Keratinocyte (primary cell): ENCODE measurements at regions not wholly inside any gene's neighbourhood (a gene's known extent, or its start where the extent isn't known, plus 50 kb on each side); places are given as distances from the start of the nearest gene placed in this dataset.

ENCODE experiments used
- DNase-seq: peaks from one replicate; pipeline ENCODE4 v3.0.0-alpha.2; 2011; ENCODE audit warnings: low read depth, missing footprints, low spot score
- FAIRE-seq: peaks from 2 replicates; lab custom pipeline; 2011; peaks lifted over from hg19 to GRCh38; lab: Jason Lieb, UNC
- H2AFZ ChIP-seq: 2 replicates; pipeline ENCODE4 v1.6.0; 2012; ENCODE audit warnings: low read length, control low read depth, inconsistent platforms; ENCODE audit not compliant: control insufficient read depth
- H3K27ac ChIP-seq: 2 replicates; pipeline ENCODE4 v1.5.1; 2011; ENCODE audit warnings: low read length; ENCODE audit not compliant: control insufficient read depth, insufficient read depth
- H3K27me3 ChIP-seq: 3 replicates; pipeline ENCODE4 v1.6.0; 2011; ENCODE audit warnings: low read length; ENCODE audit not compliant: control insufficient read depth, insufficient read depth; ENCODE audit errors: extremely low read depth
- H3K36me3 ChIP-seq, 2 experiments: 2 replicates in 1 of 2; 3 replicates in 1 of 2; pipeline ENCODE4 v1.5.1; 2011; ENCODE audit warnings: low read length in 2 of 2, mild to moderate bottlenecking in 1 of 2; ENCODE audit not compliant: control insufficient read depth in 2 of 2, insufficient read depth in 2 of 2; ENCODE audit errors: extremely low read depth in 1 of 2
- H3K4me1 ChIP-seq: 3 replicates; pipeline ENCODE4 v1.5.1; 2011; ENCODE audit warnings: low read length; ENCODE audit not compliant: control insufficient read depth, insufficient read depth; ENCODE audit errors: extremely low read depth
- H3K4me2 ChIP-seq: 3 replicates; pipeline ENCODE4 v1.6.0; 2011; ENCODE audit warnings: low read depth, low read length; ENCODE audit not compliant: control insufficient read depth, insufficient read depth; ENCODE audit errors: extremely low read depth
- H3K4me3 ChIP-seq, 3 experiments: fragments of 200-600 bp in 1 of 3; sonication (generic) in 1 of 3; 2 replicates in 2 of 3; 3 replicates in 1 of 3; pipeline ENCODE4 v1.5.1; 2011 to 2016; ENCODE audit warnings: low read length in 3 of 3, mild to moderate bottlenecking in 3 of 3, control low read depth in 2 of 3, inconsistent platforms in 1 of 3, low read depth in 1 of 3, mixed read lengths in 1 of 3, mixed run types in 1 of 3, moderate library complexity in 1 of 3; ENCODE audit not compliant: control insufficient read depth in 2 of 3, insufficient read depth in 2 of 3; ENCODE audit errors: extremely low read depth in 1 of 3
- H3K79me2 ChIP-seq: 2 replicates; pipeline ENCODE4 v1.6.0; 2012; ENCODE audit warnings: low read length; ENCODE audit not compliant: control insufficient read depth, insufficient read depth
- H3K9ac ChIP-seq: 3 replicates; pipeline ENCODE4 v1.6.0; 2011; ENCODE audit warnings: low read length; ENCODE audit not compliant: control insufficient read depth, insufficient read depth; ENCODE audit errors: extremely low read depth
- H3K9me1 ChIP-seq: 3 replicates; pipeline ENCODE4 v1.6.0; 2011; ENCODE audit warnings: low read length; ENCODE audit not compliant: control insufficient read depth, insufficient read depth; ENCODE audit errors: extremely low read depth
- H3K9me3 ChIP-seq: 2 replicates; pipeline ENCODE4 v1.5.1; 2012; ENCODE audit warnings: low read depth, low read length; ENCODE audit not compliant: control insufficient read depth
- H4K20me1 ChIP-seq: 3 replicates; pipeline ENCODE4 v1.6.0; 2011; ENCODE audit warnings: low read length; ENCODE audit not compliant: control insufficient read depth, insufficient read depth; ENCODE audit errors: extremely low read depth
- EZH2 ChIP-seq: IDR thresholded peaks from one replicate; pipeline ENCODE4 v1.6.1; 2012; ENCODE audit warnings: inconsistent platforms, mild to moderate bottlenecking, low read length, moderate library complexity
- dilution Hi-C: fragments of 300-500 bp; cut with MboI; formaldehyde crosslinking; loops from one replicate; pipeline ENCODE4 v1.7.0; 2020; ENCODE audit warnings: low sequenced_read_pairs; ENCODE audit not compliant: extremely low pct_ligation_motif_present
- TF ChIP-seq, protein P1 (sequence below), 3 experiments: IDR thresholded peaks in 1 of 3; conservative IDR thresholded peaks in 1 of 3; optimal IDR thresholded peaks in 1 of 3; 2 replicates in 2 of 3; 3 replicates in 1 of 3; pipeline versions ENCODE3 to v1.5.1; 2011; ENCODE audit warnings: low read length in 3 of 3, mild to moderate bottlenecking in 3 of 3, moderate library complexity in 2 of 3, control low read depth in 1 of 3, inconsistent platforms in 1 of 3; ENCODE audit not compliant: insufficient read depth in 2 of 3; ENCODE audit errors: extremely low read depth in 1 of 3

GRCh38 chr7:67788669-67789068, 792.0 kb downstream of the TYW1 start:
- H3K9me1 ChIP-seq, result no peaks in the 10 kb centered on the region
- DNase-seq (no peak), FAIRE-seq (no peak)
- H3K27me3 ChIP-seq, result no peaks in the 10 kb centered on the region
- no peaks in the 10 kb centered on the region for H4K20me1 ChIP-seq
- no peak overlapping the region for H3K27ac ChIP-seq
- dilution Hi-C loops, result no loop called here
- H3K4me2 ChIP-seq, result no peak overlapping the region
- no peak for TF ChIP-seq EZH2
- TF ChIP-seq, protein P1, sequence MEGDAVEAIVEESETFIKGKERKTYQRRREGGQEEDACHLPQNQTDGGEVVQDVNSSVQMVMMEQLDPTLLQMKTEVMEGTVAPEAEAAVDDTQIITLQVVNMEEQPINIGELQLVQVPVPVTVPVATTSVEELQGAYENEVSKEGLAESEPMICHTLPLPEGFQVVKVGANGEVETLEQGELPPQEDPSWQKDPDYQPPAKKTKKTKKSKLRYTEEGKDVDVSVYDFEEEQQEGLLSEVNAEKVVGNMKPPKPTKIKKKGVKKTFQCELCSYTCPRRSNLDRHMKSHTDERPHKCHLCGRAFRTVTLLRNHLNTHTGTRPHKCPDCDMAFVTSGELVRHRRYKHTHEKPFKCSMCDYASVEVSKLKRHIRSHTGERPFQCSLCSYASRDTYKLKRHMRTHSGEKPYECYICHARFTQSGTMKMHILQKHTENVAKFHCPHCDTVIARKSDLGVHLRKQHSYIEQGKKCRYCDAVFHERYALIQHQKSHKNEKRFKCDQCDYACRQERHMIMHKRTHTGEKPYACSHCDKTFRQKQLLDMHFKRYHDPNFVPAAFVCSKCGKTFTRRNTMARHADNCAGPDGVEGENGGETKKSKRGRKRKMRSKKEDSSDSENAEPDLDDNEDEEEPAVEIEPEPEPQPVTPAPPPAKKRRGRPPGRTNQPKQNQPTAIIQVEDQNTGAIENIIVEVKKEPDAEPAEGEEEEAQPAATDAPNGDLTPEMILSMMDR (optimal IDR thresholded peaks at IDR 0.05 in 1 of 3, IDR thresholded peaks at IDR 0.05 in 1 of 3, conservative IDR thresholded peaks at IDR 0.05 in 1 of 3; ENCODE audit: extremely low read depth in 1 of 3, insufficient read depth in 2 of 3, low read length in 3 of 3), result peak; percentile 27 to 52 (median 33)
- no peaks in the 10 kb centered on the region for H3K4me1 ChIP-seq
- H3K79me2 ChIP-seq, result no peaks in the 10 kb centered on the region
- no peaks in the 10 kb centered on the region for H3K36me3 ChIP-seq
- H2AFZ ChIP-seq, result no peak overlapping the region
- H3K4me3 ChIP-seq, result no peak overlapping the region
- no peaks in the 10 kb centered on the region for H3K9me3 ChIP-seq
- no peak overlapping the region for H3K9ac ChIP-seq

DNA sequence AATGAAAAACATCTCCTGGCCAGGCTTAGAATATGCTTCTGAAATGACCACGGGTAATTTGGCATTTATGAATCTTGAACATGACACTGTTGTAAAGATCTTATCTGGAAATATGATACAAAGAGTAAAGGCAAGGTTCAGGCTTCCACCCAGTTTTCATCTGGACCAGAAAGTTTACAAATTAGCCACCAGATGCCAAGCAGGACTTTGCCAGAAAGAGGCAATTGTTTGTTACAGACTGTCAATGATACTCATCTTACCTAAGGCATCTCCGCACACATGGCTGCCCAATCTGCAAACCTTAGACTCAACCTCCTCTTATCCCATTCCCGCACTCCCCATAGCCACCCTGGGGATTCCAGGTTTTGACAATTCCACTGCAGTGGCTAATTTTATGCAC, 795.3 kb downstream of the TYW1 start:
- Histone ChIP-seq H2AFZ (no peak overlapping the region), H3K4me2 (no peak overlapping the region), H3K36me3 (no peaks in the 10 kb centered on the region), H3K4me3 (no peak overlapping the region), H3K79me2 (no peaks in the 10 kb centered on the region), H3K27me3 (no peaks in the 10 kb centered on the region), H3K9ac (no peak overlapping the region), H3K9me3 (no peaks in the 10 kb centered on the region), H3K9me1 (no peaks in the 10 kb centered on the region), H3K4me1 (no peaks in the 10 kb centered on the region), H3K27ac (no peak overlapping the region), H4K20me1 (no peaks in the 10 kb centered on the region)
- TF ChIP-seq, protein P1 (optimal IDR thresholded peaks at IDR 0.05 in 1 of 3, IDR thresholded peaks at IDR 0.05 in 1 of 3, conservative IDR thresholded peaks at IDR 0.05 in 1 of 3; ENCODE audit: extremely low read depth in 1 of 3, insufficient read depth in 2 of 3, low read length in 3 of 3), result no peak
- TF ChIP-seq EZH2, result no peak
- FAIRE-seq (no peak), DNase-seq (no peak)
- dilution Hi-C loops, result no loop called here
